ENCODE measurements at regions not wholly inside any gene's neighbourhood (a gene's known extent, or its start where the extent isn't known, plus 50 kb on each side); places are given as distances from the start of the nearest gene placed in this dataset.

DNA sequence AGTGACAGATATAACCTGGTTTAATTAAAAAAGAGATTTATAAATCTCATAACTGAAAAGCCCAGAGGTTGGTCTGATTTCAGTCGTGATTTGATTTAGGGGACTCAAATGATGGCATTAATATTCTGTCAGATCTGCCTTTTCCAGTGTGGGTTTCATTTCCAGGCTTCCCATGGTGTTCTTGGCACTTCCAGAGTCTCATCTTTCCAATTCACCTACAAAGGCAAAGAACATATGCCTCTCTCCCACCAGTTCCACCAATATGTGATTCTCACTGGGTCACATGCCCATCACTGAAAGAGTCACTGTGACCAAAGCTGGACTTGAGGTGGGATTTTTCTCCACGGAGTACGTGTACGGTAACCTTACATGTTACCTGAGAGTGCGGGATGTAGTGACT lies 137.4 kb upstream of the IL12B start:
- TF ChIP-seq, protein P1, sequence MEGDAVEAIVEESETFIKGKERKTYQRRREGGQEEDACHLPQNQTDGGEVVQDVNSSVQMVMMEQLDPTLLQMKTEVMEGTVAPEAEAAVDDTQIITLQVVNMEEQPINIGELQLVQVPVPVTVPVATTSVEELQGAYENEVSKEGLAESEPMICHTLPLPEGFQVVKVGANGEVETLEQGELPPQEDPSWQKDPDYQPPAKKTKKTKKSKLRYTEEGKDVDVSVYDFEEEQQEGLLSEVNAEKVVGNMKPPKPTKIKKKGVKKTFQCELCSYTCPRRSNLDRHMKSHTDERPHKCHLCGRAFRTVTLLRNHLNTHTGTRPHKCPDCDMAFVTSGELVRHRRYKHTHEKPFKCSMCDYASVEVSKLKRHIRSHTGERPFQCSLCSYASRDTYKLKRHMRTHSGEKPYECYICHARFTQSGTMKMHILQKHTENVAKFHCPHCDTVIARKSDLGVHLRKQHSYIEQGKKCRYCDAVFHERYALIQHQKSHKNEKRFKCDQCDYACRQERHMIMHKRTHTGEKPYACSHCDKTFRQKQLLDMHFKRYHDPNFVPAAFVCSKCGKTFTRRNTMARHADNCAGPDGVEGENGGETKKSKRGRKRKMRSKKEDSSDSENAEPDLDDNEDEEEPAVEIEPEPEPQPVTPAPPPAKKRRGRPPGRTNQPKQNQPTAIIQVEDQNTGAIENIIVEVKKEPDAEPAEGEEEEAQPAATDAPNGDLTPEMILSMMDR (IDR thresholded peaks at IDR 0.05): no peak
- no peak for TF ChIP-seq ZFX (IDR thresholded peaks at IDR 0.05; ENCODE audit: borderline replicate concordance)
